DOHH2 (cell line): ENCODE measurements at regions not wholly inside any gene's neighbourhood (a gene's known extent, or its start where the extent isn't known, plus 50 kb on each side); places are given as distances from the start of the nearest gene placed in this dataset.

Experiments
- H3F3A ChIP-seq: fragments of 200-600 bp; sonication (generic), shearing (Covaris generic); 2 replicates; pipeline ENCODE4 v1.6.0; 2016; ENCODE audit warnings: antibody characterized with exemption, mild to moderate bottlenecking; ENCODE audit not compliant: control insufficient read depth, insufficient read depth
- H3K27ac ChIP-seq: fragments of 200-600 bp; sonication (generic); 2 replicates; pipeline ENCODE4 v1.5.1; 2014; ENCODE audit warnings: low read depth, mild to moderate bottlenecking, low read length, moderate library complexity
- H3K27me3 ChIP-seq: fragments of 200-600 bp; sonication (generic); 2 replicates; pipeline ENCODE4 v1.6.1; 2014; ENCODE audit warnings: mild to moderate bottlenecking, low read length, mixed read lengths; ENCODE audit not compliant: control insufficient read depth
- H3K36me3 ChIP-seq: fragments of 200-600 bp; sonication (generic); 2 replicates; pipeline ENCODE4 v1.6.1; 2014; ENCODE audit warnings: mild to moderate bottlenecking, low read length, moderate library complexity, mixed read lengths; ENCODE audit not compliant: control insufficient read depth
- H3K4me1 ChIP-seq: fragments of 200-600 bp; sonication (generic); 2 replicates; pipeline ENCODE4 v1.6.1; 2014; ENCODE audit warnings: mild to moderate bottlenecking, low read length, mixed read lengths; ENCODE audit not compliant: control insufficient read depth
- H3K4me2 ChIP-seq: fragments of 200-600 bp; sonication (generic); 2 replicates; pipeline ENCODE4 v1.6.0; 2014; ENCODE audit warnings: mild to moderate bottlenecking, low read length, moderate library complexity
- H3K4me3 ChIP-seq: fragments of 200-600 bp; sonication (generic); 2 replicates; pipeline ENCODE4 v1.5.1; 2014; ENCODE audit warnings: mild to moderate bottlenecking, low read length, mixed read lengths
- H3K79me2 ChIP-seq: fragments of 200-600 bp; sonication (generic); 2 replicates; pipeline ENCODE4 v1.6.1; 2014; ENCODE audit warnings: mild to moderate bottlenecking, low read length, mixed read lengths; ENCODE audit not compliant: control insufficient read depth
- H3K9me2 ChIP-seq: fragments of 200-600 bp; sonication (generic); replicated peaks from 2 replicates; pipeline ENCODE4 v1.6.1; 2014; ENCODE audit warnings: mild to moderate bottlenecking, low read length, mixed read lengths; ENCODE audit not compliant: control insufficient read depth
- H3K9me3 ChIP-seq: fragments of 200-600 bp; sonication (generic); 2 replicates; pipeline ENCODE4 v1.6.1; 2014; ENCODE audit warnings: antibody characterized with exemption, low read length, mixed read lengths; ENCODE audit not compliant: control insufficient read depth, insufficient read depth
- H4K20me1 ChIP-seq: fragments of 200-600 bp; sonication (generic); 2 replicates; pipeline ENCODE4 v1.6.0; 2014; ENCODE audit warnings: low read depth, mild to moderate bottlenecking, antibody characterized with exemption, low read length, moderate library complexity; ENCODE audit not compliant: control insufficient read depth, insufficient read depth
- EZH2phosphoT487 ChIP-seq: fragments of 200-600 bp; sonication (generic); IDR thresholded peaks from 2 replicates; pipeline ENCODE4 v1.6.1; 2017; ENCODE audit warnings: borderline replicate concordance, mild to moderate bottlenecking, antibody characterized with exemption, low read length, moderate library complexity, mixed read lengths
- TF ChIP-seq, protein P1 (sequence below): fragments of 200-600 bp; sonication (generic); IDR thresholded peaks from one replicate; pipeline ENCODE4 v1.5.1; 2014; ENCODE audit warnings: antibody characterized with exemption, mild to moderate bottlenecking, low read depth, low read length; ENCODE audit not compliant: poor library complexity, severe bottlenecking

DNA sequence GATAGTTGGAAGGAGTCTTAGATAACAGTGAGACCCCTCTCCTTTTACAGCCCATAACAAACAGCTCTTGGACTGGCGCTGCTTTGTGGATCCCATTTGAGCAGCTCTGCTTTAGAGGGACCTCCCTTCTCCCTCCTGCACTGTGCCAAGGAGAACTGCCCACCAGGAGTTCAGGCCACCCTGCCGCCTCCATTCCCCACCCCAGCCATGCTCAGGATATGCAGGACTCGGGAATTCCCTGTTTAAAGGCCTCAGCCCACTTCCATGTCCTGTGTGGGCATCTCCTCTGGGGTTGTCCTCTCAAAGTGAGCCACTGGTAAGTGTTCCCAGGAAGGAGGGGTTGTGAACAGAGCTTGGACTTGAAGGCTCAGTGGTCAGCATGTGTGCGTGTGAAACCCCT lies 78.9 kb upstream of the ADRA1D start:
- Histone ChIP-seq H3K36me3 (no peaks in the 10 kb centered on the region), H3K9me2 (no peaks in the 10 kb centered on the region), H3F3A (no peaks in the 10 kb centered on the region), H3K27ac (no peak overlapping the region), H3K9me3 (no peaks in the 10 kb centered on the region), H4K20me1 (no peaks in the 10 kb centered on the region), H3K79me2 (no peaks in the 10 kb centered on the region), H3K27me3 (peaks cover 6% of the 10 kb centered on the region; the same call in 1 of the 2 replicates), H3K4me1 (no peaks in the 10 kb centered on the region), H3K4me2 (no peak overlapping the region), H3K4me3 (no peak overlapping the region)
- no peak for TF ChIP-seq EZH2phosphoT487
- TF ChIP-seq, protein P1, sequence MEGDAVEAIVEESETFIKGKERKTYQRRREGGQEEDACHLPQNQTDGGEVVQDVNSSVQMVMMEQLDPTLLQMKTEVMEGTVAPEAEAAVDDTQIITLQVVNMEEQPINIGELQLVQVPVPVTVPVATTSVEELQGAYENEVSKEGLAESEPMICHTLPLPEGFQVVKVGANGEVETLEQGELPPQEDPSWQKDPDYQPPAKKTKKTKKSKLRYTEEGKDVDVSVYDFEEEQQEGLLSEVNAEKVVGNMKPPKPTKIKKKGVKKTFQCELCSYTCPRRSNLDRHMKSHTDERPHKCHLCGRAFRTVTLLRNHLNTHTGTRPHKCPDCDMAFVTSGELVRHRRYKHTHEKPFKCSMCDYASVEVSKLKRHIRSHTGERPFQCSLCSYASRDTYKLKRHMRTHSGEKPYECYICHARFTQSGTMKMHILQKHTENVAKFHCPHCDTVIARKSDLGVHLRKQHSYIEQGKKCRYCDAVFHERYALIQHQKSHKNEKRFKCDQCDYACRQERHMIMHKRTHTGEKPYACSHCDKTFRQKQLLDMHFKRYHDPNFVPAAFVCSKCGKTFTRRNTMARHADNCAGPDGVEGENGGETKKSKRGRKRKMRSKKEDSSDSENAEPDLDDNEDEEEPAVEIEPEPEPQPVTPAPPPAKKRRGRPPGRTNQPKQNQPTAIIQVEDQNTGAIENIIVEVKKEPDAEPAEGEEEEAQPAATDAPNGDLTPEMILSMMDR = no peak

DNA sequence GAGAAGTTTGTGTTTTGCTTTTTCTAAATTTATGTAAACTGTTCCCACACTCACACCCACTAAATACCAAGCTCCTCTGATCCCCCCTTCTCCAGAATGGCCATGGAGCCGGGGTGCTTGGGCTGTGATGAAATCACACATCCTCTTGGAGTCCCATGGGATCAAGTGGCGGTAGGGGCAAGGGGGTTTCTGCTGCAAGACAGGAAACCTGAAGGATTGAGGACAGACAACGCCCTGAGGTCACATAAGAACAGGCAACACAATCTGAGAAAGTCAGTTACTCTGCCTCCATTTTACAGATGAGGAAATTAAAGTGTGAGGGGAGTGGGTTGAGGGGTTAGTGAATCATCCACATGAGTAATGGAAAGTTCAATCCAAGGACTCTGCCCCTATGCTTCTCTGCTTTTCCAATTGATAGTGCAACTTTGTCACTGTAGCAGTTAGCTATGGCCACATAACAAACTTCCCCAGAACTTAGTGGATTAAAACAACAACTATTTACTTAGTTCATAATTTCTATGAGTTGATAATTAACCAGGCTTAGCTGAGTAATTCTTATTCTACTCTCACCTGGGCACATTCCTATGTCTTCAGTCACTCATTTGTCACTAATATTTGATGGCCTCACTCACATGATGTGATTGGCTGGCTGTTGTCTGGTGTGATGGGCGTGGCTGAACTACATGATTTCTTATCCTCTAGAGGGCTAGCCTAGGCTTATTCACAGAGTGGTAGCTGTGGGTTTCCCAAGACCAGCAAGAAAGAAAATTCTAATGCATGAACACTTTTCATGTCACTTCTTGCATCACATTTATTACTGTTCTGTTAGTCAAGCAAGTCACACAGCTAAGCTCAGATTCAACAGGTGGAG lies 77.3 kb upstream of the ADRA1D start:
- no peak overlapping the region for H3K27ac ChIP-seq
- no peaks in the 10 kb centered on the region for H4K20me1 ChIP-seq
- no peaks in the 10 kb centered on the region for H3K79me2 ChIP-seq
- TF ChIP-seq EZH2phosphoT487 = no peak
- TF ChIP-seq, protein P1 = no peak
- no peaks in the 10 kb centered on the region for H3K9me2 ChIP-seq
- H3K4me2 ChIP-seq = no peak overlapping the region
- H3F3A ChIP-seq = no peaks in the 10 kb centered on the region
- peaks cover 6% of the 10 kb centered on the region; the same call in 1 of the 2 replicates for H3K27me3 ChIP-seq
- H3K9me3 ChIP-seq = no peaks in the 10 kb centered on the region
- no peaks in the 10 kb centered on the region for H3K36me3 ChIP-seq
- H3K4me3 ChIP-seq = no peak overlapping the region
- no peaks in the 10 kb centered on the region for H3K4me1 ChIP-seq

DNA sequence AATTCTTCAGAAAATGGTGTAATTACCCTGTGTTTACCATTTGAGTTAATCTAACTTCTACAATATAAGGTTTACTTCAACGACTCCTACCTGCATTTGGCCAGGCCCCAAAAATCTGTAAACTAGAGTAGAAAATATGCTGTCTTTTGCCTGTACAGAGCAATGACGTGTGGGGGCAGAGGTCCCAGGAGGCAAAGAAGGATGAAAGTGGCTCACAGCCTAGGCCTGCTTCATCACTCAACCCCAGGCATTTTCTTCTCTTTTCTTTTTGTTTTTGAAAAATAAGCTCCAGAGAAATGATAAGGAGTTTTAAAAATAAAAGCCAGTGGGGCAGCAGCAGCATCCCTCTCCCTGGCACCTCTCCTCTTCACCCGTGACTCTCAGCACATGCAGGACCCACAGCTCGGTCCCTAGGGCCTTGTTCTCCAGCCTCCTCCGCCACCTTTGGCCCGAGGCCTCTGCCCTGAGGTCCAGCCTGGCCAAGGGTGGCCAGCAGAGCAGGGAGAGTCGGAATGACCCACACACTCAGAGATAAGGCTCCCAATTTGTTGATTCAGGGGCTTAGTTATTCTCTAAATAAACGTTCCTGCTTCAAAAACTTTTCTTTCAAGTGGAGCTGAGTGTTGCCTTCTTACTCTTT lies 76.6 kb upstream of the ADRA1D start:
- H3K9me3 ChIP-seq = no peaks in the 10 kb centered on the region
- H3F3A ChIP-seq = no peaks in the 10 kb centered on the region
- no peaks in the 10 kb centered on the region for H4K20me1 ChIP-seq
- no peaks in the 10 kb centered on the region for H3K4me1 ChIP-seq
- H3K27me3 ChIP-seq = peaks cover 6% of the 10 kb centered on the region; the same call in 1 of the 2 replicates
- TF ChIP-seq EZH2phosphoT487 = no peak
- TF ChIP-seq, protein P1 = no peak
- no peaks in the 10 kb centered on the region for H3K9me2 ChIP-seq
- H3K27ac ChIP-seq = no peak overlapping the region
- no peak overlapping the region for H3K4me2 ChIP-seq
- H3K79me2 ChIP-seq = no peaks in the 10 kb centered on the region
- no peaks in the 10 kb centered on the region for H3K36me3 ChIP-seq
- H3K4me3 ChIP-seq = no peak overlapping the region
